ENCODE measurements at regions not wholly inside any gene's neighbourhood (a gene's known extent, or its start where the extent isn't known, plus 50 kb on each side); places are given as distances from the start of the nearest gene placed in this dataset.

DNA sequence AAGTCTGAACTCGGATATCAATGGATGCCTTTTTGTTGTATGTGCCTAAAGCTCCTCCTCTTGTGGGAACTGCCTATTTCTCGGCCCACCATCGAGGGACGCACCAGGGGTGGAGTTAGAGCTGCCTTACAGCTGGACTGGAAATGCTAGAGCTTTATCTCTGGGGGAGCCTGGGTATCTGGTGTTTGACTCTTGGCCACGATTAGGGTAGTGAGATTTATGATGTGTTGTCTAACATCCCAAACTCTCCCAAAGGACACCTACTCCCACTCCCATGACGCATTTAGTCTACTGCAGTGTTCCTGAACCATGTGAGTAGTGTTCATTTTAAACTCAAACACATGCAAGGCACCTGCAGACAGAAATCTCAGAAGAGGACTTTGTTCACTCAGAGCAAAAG, 594.8 kb downstream of the METTL4 start:
- Histone ChIP-seq H3K4me2 (no peak overlapping the region), H4K20me1 (ENCODE audit: insufficient read depth) (no peaks in the 10 kb centered on the region), H3K9me2 (no peaks in the 10 kb centered on the region), H3K4me1 (ENCODE audit: control insufficient read depth in 1 of 2, insufficient read depth in 2 of 2, low read depth in 1 of 2, low read length in 1 of 2) (no peaks in the 10 kb centered on the region), H3K27me3 (ENCODE audit: insufficient read depth) (peaks cover 4% of the 10 kb centered on the region; the same call in 1 of the 2 replicates), H3K36me3 (replicated peaks in 1 of 2; ENCODE audit: control insufficient read depth in 1 of 2, insufficient read depth in 2 of 2, low read length in 1 of 2) (no peaks in the 10 kb centered on the region), H3K9ac (no peak overlapping the region), H3K4me3 (ENCODE audit: low read depth in 2 of 2, low read length in 1 of 2) (no peak overlapping the region), H3K9me3 (no peaks in the 10 kb centered on the region), H3K79me2 (ENCODE audit: insufficient read depth) (no peaks in the 10 kb centered on the region), H3F3A (replicated peaks; ENCODE audit: insufficient read depth) (no peaks in the 10 kb centered on the region), H2AFZ (ENCODE audit: low read depth) (no peak overlapping the region), H3K27ac (ENCODE audit: low read depth in 2 of 2, low read length in 1 of 2) (no peak overlapping the region)
- DNase-seq = no peak
- ChIA-PET POLR2A (no interaction called here), CTCF (interaction anchor here (0.6 kb wide), 1 partner anchor 20 kb away, joined by 3 read pairs; no protein-coding TSS in a partner anchor)
- under 1% methylated on average over 6 of the region's 6 CpGs for WGBS (ENCODE audit: low lambda C conversion rate)
- no peak for TF ChIP-seq RFX5 (IDR thresholded peaks at IDR 0.05; ENCODE audit: low read length)
- TF ChIP-seq, protein P1, sequence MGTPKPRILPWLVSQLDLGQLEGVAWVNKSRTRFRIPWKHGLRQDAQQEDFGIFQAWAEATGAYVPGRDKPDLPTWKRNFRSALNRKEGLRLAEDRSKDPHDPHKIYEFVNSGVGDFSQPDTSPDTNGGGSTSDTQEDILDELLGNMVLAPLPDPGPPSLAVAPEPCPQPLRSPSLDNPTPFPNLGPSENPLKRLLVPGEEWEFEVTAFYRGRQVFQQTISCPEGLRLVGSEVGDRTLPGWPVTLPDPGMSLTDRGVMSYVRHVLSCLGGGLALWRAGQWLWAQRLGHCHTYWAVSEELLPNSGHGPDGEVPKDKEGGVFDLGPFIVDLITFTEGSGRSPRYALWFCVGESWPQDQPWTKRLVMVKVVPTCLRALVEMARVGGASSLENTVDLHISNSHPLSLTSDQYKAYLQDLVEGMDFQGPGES (IDR thresholded peaks at IDR 0.05; ENCODE audit: low read depth, low read length) = no peak
- TF ChIP-seq SMC3 (IDR thresholded peaks at IDR 0.05; ENCODE audit: low read depth, low read length) = no peak
- TF ChIP-seq MEF2A (IDR thresholded peaks at IDR 0.05; ENCODE audit: borderline replicate concordance, low read depth) = no peak
- TF ChIP-seq, protein P2, sequence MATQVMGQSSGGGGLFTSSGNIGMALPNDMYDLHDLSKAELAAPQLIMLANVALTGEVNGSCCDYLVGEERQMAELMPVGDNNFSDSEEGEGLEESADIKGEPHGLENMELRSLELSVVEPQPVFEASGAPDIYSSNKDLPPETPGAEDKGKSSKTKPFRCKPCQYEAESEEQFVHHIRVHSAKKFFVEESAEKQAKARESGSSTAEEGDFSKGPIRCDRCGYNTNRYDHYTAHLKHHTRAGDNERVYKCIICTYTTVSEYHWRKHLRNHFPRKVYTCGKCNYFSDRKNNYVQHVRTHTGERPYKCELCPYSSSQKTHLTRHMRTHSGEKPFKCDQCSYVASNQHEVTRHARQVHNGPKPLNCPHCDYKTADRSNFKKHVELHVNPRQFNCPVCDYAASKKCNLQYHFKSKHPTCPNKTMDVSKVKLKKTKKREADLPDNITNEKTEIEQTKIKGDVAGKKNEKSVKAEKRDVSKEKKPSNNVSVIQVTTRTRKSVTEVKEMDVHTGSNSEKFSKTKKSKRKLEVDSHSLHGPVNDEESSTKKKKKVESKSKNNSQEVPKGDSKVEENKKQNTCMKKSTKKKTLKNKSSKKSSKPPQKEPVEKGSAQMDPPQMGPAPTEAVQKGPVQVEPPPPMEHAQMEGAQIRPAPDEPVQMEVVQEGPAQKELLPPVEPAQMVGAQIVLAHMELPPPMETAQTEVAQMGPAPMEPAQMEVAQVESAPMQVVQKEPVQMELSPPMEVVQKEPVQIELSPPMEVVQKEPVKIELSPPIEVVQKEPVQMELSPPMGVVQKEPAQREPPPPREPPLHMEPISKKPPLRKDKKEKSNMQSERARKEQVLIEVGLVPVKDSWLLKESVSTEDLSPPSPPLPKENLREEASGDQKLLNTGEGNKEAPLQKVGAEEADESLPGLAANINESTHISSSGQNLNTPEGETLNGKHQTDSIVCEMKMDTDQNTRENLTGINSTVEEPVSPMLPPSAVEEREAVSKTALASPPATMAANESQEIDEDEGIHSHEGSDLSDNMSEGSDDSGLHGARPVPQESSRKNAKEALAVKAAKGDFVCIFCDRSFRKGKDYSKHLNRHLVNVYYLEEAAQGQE (IDR thresholded peaks at IDR 0.05; ENCODE audit: low read depth, low read length) = no peak
- TF ChIP-seq, protein P3, sequence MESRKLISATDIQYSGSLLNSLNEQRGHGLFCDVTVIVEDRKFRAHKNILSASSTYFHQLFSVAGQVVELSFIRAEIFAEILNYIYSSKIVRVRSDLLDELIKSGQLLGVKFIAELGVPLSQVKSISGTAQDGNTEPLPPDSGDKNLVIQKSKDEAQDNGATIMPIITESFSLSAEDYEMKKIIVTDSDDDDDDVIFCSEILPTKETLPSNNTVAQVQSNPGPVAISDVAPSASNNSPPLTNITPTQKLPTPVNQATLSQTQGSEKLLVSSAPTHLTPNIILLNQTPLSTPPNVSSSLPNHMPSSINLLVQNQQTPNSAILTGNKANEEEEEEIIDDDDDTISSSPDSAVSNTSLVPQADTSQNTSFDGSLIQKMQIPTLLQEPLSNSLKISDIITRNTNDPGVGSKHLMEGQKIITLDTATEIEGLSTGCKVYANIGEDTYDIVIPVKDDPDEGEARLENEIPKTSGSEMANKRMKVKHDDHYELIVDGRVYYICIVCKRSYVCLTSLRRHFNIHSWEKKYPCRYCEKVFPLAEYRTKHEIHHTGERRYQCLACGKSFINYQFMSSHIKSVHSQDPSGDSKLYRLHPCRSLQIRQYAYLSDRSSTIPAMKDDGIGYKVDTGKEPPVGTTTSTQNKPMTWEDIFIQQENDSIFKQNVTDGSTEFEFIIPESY (IDR thresholded peaks at IDR 0.05; ENCODE audit: borderline replicate concordance, low read depth) = no peak
- no peak for TF ChIP-seq MXI1 (IDR thresholded peaks at IDR 0.05; ENCODE audit: low read depth, low read length)
- no peak for TF ChIP-seq FOXJ3 (CRISPR knock-in tag; IDR thresholded peaks at IDR 0.05)

DNA sequence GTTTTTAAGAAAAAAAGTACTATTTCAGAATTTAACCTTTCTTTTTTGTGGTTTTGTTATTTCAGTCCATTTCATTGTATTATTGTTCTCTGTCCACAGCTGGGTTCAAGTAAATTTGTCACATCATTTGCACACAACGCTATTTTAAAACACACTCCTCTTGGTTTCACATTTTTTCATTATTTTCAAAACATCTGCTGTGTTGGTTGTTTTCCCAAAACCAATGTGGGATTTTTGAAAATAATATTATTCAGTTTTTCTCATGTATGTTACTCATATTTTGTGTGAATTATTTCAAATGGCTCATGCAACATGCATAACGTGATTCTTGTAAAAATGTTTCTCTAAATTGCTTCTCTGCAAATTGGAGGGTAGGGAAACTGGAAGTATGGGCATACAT, 589.2 kb downstream of the METTL4 start:
- POLR2A ChIA-PET = no interaction called here
- Histone ChIP-seq H3K4me1 (ENCODE audit: control insufficient read depth in 1 of 2, insufficient read depth in 2 of 2, low read depth in 1 of 2, low read length in 1 of 2) (no peaks in the 10 kb centered on the region), H3K4me2 (no peak overlapping the region), H4K20me1 (ENCODE audit: insufficient read depth) (no peaks in the 10 kb centered on the region), H3K9me3 (no peaks in the 10 kb centered on the region), H3K4me3 (ENCODE audit: low read depth in 2 of 2, low read length in 1 of 2) (no peak overlapping the region), H3K36me3 (replicated peaks in 1 of 2; ENCODE audit: control insufficient read depth in 1 of 2, insufficient read depth in 2 of 2, low read length in 1 of 2) (no peaks in the 10 kb centered on the region), H3K27ac (ENCODE audit: low read depth in 2 of 2, low read length in 1 of 2) (no peak overlapping the region), H2AFZ (ENCODE audit: low read depth) (no peak overlapping the region), H3K27me3 (ENCODE audit: insufficient read depth) (no peaks in the 10 kb centered on the region), H3K9me2 (no peaks in the 10 kb centered on the region), H3F3A (replicated peaks; ENCODE audit: insufficient read depth) (no peaks in the 10 kb centered on the region), H3K79me2 (ENCODE audit: insufficient read depth) (no peaks in the 10 kb centered on the region), H3K9ac (no peak overlapping the region)
- no peak for DNase-seq
- WGBS (ENCODE audit: low lambda C conversion rate) = 0% methylated on average over 2 of the region's 2 CpGs
- CTCF ChIA-PET = no interaction called here
- TF ChIP-seq RXRA (IDR thresholded peaks at IDR 0.05; ENCODE audit: borderline replicate concordance, low read depth) (no peak), MXI1 (IDR thresholded peaks at IDR 0.05; ENCODE audit: low read depth, low read length) (no peak), MEF2A (IDR thresholded peaks at IDR 0.05; ENCODE audit: borderline replicate concordance, low read depth) (no peak), YY1 (IDR thresholded peaks at IDR 0.05; ENCODE audit: low read depth) (no peak), RCOR1 (IDR thresholded peaks at IDR 0.05; ENCODE audit: low read length) (no peak), FOSL2 (IDR thresholded peaks at IDR 0.05; ENCODE audit: borderline replicate concordance, low read depth) (no peak)
- TF ChIP-seq, protein P3 (IDR thresholded peaks at IDR 0.05; ENCODE audit: borderline replicate concordance, low read depth) = no peak
- TF ChIP-seq, protein P4, sequence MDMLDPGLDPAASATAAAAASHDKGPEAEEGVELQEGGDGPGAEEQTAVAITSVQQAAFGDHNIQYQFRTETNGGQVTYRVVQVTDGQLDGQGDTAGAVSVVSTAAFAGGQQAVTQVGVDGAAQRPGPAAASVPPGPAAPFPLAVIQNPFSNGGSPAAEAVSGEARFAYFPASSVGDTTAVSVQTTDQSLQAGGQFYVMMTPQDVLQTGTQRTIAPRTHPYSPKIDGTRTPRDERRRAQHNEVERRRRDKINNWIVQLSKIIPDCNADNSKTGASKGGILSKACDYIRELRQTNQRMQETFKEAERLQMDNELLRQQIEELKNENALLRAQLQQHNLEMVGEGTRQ (IDR thresholded peaks at IDR 0.05; ENCODE audit: borderline replicate concordance, low read depth, low read length) = no peak

Data from SK-N-SH (cell line).